ENCODE measurements at regions not wholly inside any gene's neighbourhood (a gene's known extent, or its start where the extent isn't known, plus 50 kb on each side); places are given as distances from the start of the nearest gene placed in this dataset.

DNA sequence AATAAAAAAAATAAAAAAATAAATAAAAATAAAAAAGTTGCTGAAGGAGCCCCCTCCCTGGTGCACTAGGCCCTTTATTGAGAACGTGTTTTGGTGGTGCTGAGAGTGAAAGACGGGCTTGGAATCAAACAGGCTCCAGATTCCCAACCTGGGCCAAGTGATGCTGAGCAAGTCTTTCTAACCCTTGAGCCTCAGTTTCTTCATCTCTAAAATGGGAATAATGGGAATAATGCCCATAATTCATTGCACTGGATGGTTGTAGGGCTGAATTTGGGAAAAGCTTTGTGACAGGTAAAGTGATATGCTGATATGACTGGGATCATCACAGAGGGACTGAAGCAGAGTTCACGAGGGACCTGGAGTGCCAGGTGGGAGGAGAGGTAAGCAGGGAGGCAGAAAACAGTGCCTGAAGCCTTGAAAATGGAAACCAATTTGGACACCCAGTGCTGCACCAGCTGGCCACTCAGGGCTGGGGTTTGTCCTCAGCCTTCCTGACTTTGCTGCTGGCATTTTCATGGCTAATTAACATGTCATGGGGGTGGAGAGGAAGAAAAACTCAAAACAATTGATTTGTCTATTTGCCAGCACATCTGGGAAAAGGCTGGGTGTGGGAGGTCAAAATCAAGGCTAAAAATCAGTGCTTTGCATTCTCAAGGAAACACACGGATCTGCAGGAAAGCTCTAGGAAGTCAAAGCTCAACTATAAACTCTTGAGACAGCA is 241.3 kb downstream of the LOXHD1 start:
- TF ChIP-seq, protein P1, sequence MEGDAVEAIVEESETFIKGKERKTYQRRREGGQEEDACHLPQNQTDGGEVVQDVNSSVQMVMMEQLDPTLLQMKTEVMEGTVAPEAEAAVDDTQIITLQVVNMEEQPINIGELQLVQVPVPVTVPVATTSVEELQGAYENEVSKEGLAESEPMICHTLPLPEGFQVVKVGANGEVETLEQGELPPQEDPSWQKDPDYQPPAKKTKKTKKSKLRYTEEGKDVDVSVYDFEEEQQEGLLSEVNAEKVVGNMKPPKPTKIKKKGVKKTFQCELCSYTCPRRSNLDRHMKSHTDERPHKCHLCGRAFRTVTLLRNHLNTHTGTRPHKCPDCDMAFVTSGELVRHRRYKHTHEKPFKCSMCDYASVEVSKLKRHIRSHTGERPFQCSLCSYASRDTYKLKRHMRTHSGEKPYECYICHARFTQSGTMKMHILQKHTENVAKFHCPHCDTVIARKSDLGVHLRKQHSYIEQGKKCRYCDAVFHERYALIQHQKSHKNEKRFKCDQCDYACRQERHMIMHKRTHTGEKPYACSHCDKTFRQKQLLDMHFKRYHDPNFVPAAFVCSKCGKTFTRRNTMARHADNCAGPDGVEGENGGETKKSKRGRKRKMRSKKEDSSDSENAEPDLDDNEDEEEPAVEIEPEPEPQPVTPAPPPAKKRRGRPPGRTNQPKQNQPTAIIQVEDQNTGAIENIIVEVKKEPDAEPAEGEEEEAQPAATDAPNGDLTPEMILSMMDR (IDR thresholded peaks at IDR 0.05) = no peak
- TF ChIP-seq POLR2A (IDR thresholded peaks at IDR 0.05) = no peak

Data from Peyer's patch (tissue), 4 donors.